Vagina (tissue), 2 donors: ENCODE measurements at regions not wholly inside any gene's neighbourhood (a gene's known extent, or its start where the extent isn't known, plus 50 kb on each side); places are given as distances from the start of the nearest gene placed in this dataset.
"Not testable (repeated sequence)": the region's sequence is repeated elsewhere in the genome, so short reads cannot be mapped to it uniquely, and the experiment has no call there.

Source experiments
- DNase-seq, 2 donors: peaks; one replicate each; pipeline ENCODE4 v3.0.0-alpha.2; 2017; ENCODE audit errors: extremely low spot score in 2 of 2
- H3K27ac ChIP-seq: fragments of 200-600 bp; sonication (generic); one replicate; pipeline ENCODE4 v1.5.1; 2019
- H3K27me3 ChIP-seq: fragments of 200-600 bp; sonication (generic); one replicate; pipeline ENCODE4 v1.5.1; 2019
- H3K36me3 ChIP-seq, 2 donors: fragments of 200-600 bp; sonication (generic); one replicate each; pipeline ENCODE4 v1.5.1; 2017 to 2019
- H3K4me1 ChIP-seq: fragments of 200-600 bp; sonication (generic); one replicate; pipeline ENCODE4 v1.5.1; 2019
- H3K4me3 ChIP-seq, 2 donors: fragments of 200-600 bp; sonication (generic); 1 replicate in 1 of 2; 2 replicates in 1 of 2; pipeline ENCODE4 v1.5.1; 2016 to 2019
- H3K9me3 ChIP-seq: fragments of 200-600 bp; sonication (generic); one replicate; pipeline ENCODE4 v1.5.1; 2019
- CTCF ChIP-seq, 3 experiments: fragments of 450-650 bp in 2 of 3; fragments of 200-600 bp in 1 of 3; sonication (generic) in 1 of 3; IDR thresholded peaks; one replicate each; pipeline ENCODE4 v1.5.1; 2017 to 2019; ENCODE audit warnings: antibody characterized with exemption in 3 of 3, mild to moderate bottlenecking in 2 of 3, moderate library complexity in 2 of 3
- POLR2A ChIP-seq, 2 donors: fragments of 450-650 bp; IDR thresholded peaks; one replicate each; pipeline ENCODE4 v1.6.1; 2017; ENCODE audit warnings: antibody characterized with exemption in 2 of 2, mild to moderate bottlenecking in 2 of 2, moderate library complexity in 2 of 2
- POLR2AphosphoS5 ChIP-seq, 2 donors: sonication (generic); formaldehyde crosslinking; IDR thresholded peaks; one replicate each; pipeline ENCODE4 v1.9.0; 2017; ENCODE audit warnings: antibody characterized with exemption in 2 of 2, mild to moderate bottlenecking in 2 of 2, low read depth in 1 of 2; ENCODE audit not compliant: insufficient read depth in 1 of 2
- intact Hi-C: fragments of 100-400 bp; cut with DNase I; formaldehyde crosslinking; loops from one replicate; pipeline ENCODE4 v1.15.1; 2023

DNA sequence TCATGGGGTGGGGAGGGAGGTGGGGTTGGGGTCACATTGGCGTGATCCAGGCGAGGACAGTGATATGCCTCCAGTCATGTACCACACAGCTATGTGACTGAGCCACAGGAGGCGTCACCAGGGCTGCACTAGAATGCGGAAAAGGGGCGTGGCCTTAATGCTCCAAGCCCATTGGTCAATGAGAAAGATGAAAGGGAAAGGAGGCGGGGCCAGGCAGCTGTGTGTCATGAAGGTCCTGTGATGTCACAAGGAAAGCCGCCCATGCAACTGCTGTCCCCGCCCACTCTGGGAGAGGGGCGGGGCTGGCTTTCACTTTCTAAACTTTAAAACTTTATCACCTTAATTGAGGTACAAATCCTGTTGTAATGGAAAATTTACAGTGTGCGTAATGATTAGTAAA lies 89.4 kb upstream of the ADCY2 start:
- intact Hi-C loops, H3K27ac ChIP-seq, H3K27me3 ChIP-seq, H3K4me3 ChIP-seq, H3K36me3 ChIP-seq, H3K9me3 ChIP-seq, H3K4me1 ChIP-seq, DNase-seq: not testable (repeated sequence)

DNA sequence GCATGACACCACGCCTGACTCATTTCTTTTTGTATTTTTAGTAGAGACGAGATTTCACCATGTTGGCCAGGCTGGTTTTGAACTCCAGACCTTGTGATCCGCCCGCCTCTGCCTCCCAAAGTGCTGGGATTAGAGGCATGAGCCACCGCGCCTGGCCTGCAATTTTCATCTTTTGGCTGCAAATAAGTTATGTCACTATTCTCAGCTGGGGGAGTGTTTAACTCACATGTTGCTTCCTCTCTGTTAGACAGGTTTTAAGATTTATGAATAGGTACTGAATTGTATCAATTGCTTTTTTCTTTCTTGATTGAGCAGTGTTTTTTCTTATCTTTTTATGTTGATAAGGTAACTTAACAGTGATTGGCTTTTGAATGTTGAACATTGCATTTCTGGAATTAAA lies 88.2 kb upstream of the ADCY2 start:
- H3K36me3 ChIP-seq, intact Hi-C loops, H3K27ac ChIP-seq, H3K4me3 ChIP-seq, DNase-seq, H3K4me1 ChIP-seq, H3K9me3 ChIP-seq, H3K27me3 ChIP-seq: not testable (repeated sequence)

DNA sequence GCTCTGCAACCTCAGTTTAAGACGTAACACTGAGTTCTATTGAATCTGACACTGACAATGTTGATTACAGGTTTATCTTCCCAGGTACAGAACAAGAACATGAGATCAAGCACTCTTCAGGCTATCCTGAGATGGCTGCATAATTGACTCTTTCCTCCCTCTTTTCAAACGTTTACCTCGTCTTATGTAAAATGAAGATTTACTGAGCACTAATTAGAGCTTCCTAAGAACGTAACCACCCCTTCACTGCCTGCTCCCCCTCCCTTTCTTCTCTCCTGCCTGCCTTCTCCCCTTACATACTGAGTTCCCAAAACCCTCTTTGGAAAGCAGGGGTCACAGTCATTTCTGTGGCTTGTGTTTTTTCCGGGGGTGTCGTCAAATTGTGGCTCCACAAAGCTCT lies 86.2 kb upstream of the ADCY2 start:
- DNase-seq, intact Hi-C loops, H3K4me1 ChIP-seq, H3K9me3 ChIP-seq, H3K27me3 ChIP-seq, H3K27ac ChIP-seq, H3K36me3 ChIP-seq, H3K4me3 ChIP-seq: not testable (repeated sequence)

DNA sequence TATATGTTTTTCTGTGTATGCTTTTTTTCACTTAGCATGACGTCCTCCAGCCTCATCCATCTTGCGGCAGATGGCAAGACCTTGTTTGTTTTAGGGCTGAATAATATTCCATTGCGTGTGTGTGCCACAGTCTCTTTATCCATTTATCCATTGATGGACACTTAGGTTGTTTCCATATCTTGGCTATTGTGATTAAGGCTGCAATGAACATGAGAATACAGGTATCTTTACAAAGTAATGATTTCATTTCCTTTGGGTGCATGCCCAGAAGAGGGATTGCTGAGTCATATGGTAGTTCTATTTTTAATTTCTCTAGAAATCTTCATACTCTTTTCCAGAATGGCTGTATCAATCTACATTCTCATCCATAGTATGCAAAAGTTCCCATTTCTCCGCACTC lies 85.3 kb upstream of the ADCY2 start:
- DNase-seq, H3K27me3 ChIP-seq, H3K9me3 ChIP-seq, H3K4me1 ChIP-seq, intact Hi-C loops, H3K4me3 ChIP-seq, H3K36me3 ChIP-seq, H3K27ac ChIP-seq: not testable (repeated sequence)

DNA sequence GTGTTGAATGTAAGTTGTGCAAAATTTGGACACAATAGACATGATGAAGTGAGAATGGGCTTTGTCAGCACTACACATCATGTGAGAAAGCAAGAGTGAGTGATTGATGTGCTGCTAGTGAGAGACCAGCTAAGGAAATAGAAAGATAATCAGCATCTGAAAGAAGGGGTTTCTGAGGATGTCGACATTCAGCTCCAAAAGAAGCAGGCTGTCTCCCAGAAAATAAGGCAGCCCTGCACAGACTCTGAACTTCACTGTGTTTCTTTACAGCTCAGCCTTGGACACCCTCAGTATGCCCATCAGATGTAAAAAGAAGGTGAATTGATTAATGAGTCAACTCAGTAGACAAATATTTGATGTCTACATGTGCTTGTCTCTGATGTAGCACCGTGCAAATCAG lies 80.8 kb upstream of the ADCY2 start:
- Histone ChIP-seq H3K27ac (no peak overlapping the region), H3K4me1 (no peaks in the 10 kb centered on the region), H3K4me3 (no peak overlapping the region), H3K27me3 (no peaks in the 10 kb centered on the region), H3K9me3 (no peaks in the 10 kb centered on the region), H3K36me3 (no peaks in the 10 kb centered on the region)
- DNase-seq = no peak
- TF ChIP-seq POLR2A (IDR thresholded peaks at IDR 0.05) (no peak), CTCF (IDR thresholded peaks at IDR 0.05) (no peak), POLR2AphosphoS5 (IDR thresholded peaks at IDR 0.05; ENCODE audit: insufficient read depth in 1 of 2, low read depth in 1 of 2) (no peak)
- intact Hi-C loops = no loop called here

DNA sequence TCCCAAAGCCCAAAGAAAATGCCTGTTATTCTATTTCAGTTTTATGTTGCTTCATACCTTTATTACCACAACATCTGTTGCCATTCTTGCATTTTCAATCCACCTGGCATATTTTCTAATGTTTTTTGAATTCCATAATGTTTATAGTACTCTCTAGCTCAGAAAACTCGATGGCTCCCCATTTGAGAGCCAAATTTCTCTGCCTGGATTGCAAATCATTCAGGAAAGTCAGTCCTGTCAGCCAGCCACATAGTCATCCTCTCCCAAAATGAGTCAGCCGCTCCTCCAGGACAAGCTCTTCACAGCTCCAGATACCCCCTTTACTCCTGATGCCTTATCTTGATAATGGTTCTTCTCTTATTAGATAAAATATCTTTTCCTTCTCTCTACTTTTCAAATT lies 78.2 kb upstream of the ADCY2 start:
- Histone ChIP-seq H3K4me3 (no peak overlapping the region), H3K4me1 (no peaks in the 10 kb centered on the region), H3K27ac (no peak overlapping the region), H3K27me3 (no peaks in the 10 kb centered on the region), H3K36me3 (no peaks in the 10 kb centered on the region), H3K9me3 (no peaks in the 10 kb centered on the region)
- intact Hi-C loops = no loop called here
- no peak for DNase-seq
- TF ChIP-seq CTCF (IDR thresholded peaks at IDR 0.05) = no peak

DNA sequence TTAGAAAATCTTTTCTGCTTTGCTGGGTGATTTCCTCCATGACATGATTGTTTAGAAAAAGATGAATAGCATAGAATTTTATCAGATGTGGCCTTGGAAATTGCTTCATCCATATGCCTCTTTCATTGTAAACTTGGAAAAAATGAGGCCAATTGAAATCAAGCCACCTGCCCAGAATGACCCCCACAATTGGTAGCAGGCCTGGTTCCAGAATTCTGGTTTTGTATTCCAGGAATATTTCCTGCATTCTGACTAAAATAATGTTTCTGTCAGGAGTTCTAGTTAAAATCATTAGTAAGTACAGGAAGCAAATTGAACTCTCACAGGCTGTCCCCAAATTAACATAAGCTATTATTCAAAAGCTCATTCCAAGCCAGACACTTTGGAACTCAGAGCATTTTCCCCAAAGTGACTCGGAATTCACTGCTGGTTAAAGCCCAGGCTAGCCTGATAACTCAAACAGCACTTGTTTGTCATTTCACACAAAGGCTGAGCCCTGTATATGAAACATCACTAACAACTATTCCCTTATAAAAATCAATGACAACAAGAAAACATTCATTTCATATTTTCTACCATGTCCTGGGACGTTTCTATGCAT lies 75.1 kb upstream of the ADCY2 start:
- Histone ChIP-seq H3K4me3 (no peak overlapping the region), H3K36me3 (no peaks in the 10 kb centered on the region), H3K9me3 (no peaks in the 10 kb centered on the region), H3K27ac (no peak overlapping the region), H3K27me3 (no peaks in the 10 kb centered on the region), H3K4me1 (no peaks in the 10 kb centered on the region)
- no peak for DNase-seq
- TF ChIP-seq POLR2A (IDR thresholded peaks at IDR 0.05) (no peak), CTCF (IDR thresholded peaks at IDR 0.05) (no peak), POLR2AphosphoS5 (IDR thresholded peaks at IDR 0.05; ENCODE audit: insufficient read depth in 1 of 2, low read depth in 1 of 2) (no peak)
- intact Hi-C loops = no loop called here
